ENCODE measurements at regions not wholly inside any gene's neighbourhood (a gene's known extent, or its start where the extent isn't known, plus 50 kb on each side); places are given as distances from the start of the nearest gene placed in this dataset.

DNA sequence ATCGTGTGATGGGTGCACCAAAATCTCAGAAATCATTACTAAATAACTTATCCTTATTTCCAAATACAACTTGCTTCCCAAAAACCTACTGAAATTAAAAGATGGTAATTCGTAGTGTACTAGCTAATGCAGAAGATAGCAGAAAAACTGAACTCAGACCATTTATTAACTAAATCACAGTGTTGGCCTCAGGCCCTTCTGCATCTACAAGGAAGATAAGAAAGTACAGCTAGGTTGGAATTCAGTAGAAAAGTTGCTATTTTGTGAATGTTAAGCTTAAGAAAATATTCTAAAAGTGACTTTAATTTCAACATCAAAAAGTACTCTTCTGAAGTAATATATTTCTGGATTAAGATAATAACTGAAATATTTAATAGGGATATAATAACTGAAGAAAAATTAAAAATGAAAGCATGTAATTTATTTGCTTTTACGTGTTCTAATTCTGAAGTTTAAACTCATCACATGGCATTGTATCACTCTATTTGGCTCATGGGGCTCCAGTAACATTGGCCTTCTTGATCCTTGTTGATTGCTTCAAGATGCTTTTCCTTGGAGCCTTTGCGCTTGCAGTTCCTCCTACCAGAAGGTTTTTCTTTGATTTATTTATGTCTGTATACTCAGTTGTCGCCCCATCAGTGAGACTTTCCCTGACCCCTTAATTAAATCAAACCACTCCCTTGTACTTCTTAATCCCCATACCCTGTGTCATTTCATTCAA is 847.9 kb upstream of the ANO3 start:
- no peaks in the 10 kb centered on the region for H3K36me3 ChIP-seq (ENCODE audit: insufficient read depth)
- H3K4me3 Mint-ChIP-seq, result no peak overlapping the region
- H2AFZ ChIP-seq, result no peak overlapping the region
- H4K20me1 ChIP-seq (replicated peaks; ENCODE audit: insufficient read depth), result no peaks in the 10 kb centered on the region
- H3K27me3 Mint-ChIP-seq (ENCODE audit: insufficient read depth, low read depth, poor library complexity), result no peaks in the 10 kb centered on the region
- H3K4me3 ChIP-seq, result no peak overlapping the region
- H3K9me2 ChIP-seq (ENCODE audit: insufficient read depth), result no peaks in the 10 kb centered on the region
- no peak overlapping the region for H3K27ac Mint-ChIP-seq
- no peaks in the 10 kb centered on the region for H3K79me2 ChIP-seq (replicated peaks; ENCODE audit: insufficient read depth)
- no peaks in the 10 kb centered on the region for H3K36me3 Mint-ChIP-seq (ENCODE audit: low read depth)
- DNase-seq (ENCODE audit: low spot score), result no peak
- H3K4me1 Mint-ChIP-seq, result peaks cover 7% of the 10 kb centered on the region; the same call in 2 of the 3 replicates
- H3K4me2 ChIP-seq, result no peak overlapping the region
- ATAC-seq, result no peak
- no peaks in the 10 kb centered on the region for H3F3A ChIP-seq (replicated peaks; ENCODE audit: low read depth)
- TF ChIP-seq NANOG (IDR thresholded peaks at IDR 0.05; ENCODE audit: borderline replicate concordance) (no peak), ZNF114 (CRISPR knock-in tag; IDR thresholded peaks at IDR 0.05) (no peak), POLR2AphosphoS5 (IDR thresholded peaks at IDR 0.05; ENCODE audit: low read depth) (no peak), ZNF462 (CRISPR knock-in tag; IDR thresholded peaks at IDR 0.05) (no peak), EZH2phosphoT487 (IDR thresholded peaks at IDR 0.05; ENCODE audit: unreplicated experiment) (no peak), EZH2 (IDR thresholded peaks at IDR 0.05; ENCODE audit: low read depth, unreplicated experiment) (no peak), CREB1 (CRISPR knock-in tag; IDR thresholded peaks at IDR 0.05; ENCODE audit: low read depth) (no peak)
- TF ChIP-seq, protein P1, sequence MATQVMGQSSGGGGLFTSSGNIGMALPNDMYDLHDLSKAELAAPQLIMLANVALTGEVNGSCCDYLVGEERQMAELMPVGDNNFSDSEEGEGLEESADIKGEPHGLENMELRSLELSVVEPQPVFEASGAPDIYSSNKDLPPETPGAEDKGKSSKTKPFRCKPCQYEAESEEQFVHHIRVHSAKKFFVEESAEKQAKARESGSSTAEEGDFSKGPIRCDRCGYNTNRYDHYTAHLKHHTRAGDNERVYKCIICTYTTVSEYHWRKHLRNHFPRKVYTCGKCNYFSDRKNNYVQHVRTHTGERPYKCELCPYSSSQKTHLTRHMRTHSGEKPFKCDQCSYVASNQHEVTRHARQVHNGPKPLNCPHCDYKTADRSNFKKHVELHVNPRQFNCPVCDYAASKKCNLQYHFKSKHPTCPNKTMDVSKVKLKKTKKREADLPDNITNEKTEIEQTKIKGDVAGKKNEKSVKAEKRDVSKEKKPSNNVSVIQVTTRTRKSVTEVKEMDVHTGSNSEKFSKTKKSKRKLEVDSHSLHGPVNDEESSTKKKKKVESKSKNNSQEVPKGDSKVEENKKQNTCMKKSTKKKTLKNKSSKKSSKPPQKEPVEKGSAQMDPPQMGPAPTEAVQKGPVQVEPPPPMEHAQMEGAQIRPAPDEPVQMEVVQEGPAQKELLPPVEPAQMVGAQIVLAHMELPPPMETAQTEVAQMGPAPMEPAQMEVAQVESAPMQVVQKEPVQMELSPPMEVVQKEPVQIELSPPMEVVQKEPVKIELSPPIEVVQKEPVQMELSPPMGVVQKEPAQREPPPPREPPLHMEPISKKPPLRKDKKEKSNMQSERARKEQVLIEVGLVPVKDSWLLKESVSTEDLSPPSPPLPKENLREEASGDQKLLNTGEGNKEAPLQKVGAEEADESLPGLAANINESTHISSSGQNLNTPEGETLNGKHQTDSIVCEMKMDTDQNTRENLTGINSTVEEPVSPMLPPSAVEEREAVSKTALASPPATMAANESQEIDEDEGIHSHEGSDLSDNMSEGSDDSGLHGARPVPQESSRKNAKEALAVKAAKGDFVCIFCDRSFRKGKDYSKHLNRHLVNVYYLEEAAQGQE (IDR thresholded peaks at IDR 0.05; ENCODE audit: unreplicated experiment), result no peak
- H3K27me3 ChIP-seq (ENCODE audit: insufficient read depth), result no peaks in the 10 kb centered on the region
- H3K9me3 Mint-ChIP-seq, result no peaks in the 10 kb centered on the region
- peaks cover 14% of the 10 kb centered on the region for H3K4me1 ChIP-seq (ENCODE audit: insufficient read depth)
- no peak overlapping the region for H3K27ac ChIP-seq (ENCODE audit: low read depth)

Measured in GM23338 (cell line).